ENCODE measurements at regions not wholly inside any gene's neighbourhood (a gene's known extent, or its start where the extent isn't known, plus 50 kb on each side); places are given as distances from the start of the nearest gene placed in this dataset.
"Not testable (repeated sequence)": the region's sequence is repeated elsewhere in the genome, so short reads cannot be mapped to it uniquely, and the experiment has no call there.

GRCh38 chr3:104437891-104438290 lies 928.8 kb upstream of the ALCAM start:
- no peak overlapping the region for H3K4me3 Mint-ChIP-seq
- no peak for DNase-seq
- intact Hi-C loops (cut with micrococcal nuclease) = no loop called here
- H3K27me3 Mint-ChIP-seq = peaks cover 0 to 4% of the 10 kb centered on the region in 2 donors
- no peak overlapping the region for H3K27ac ChIP-seq (ENCODE audit: low read depth, low read length)
- POLR2A ChIA-PET (ENCODE audit: partially characterized antibody) = no interaction called here
- no peaks in the 10 kb centered on the region for H3K27me3 ChIP-seq (ENCODE audit: insufficient read depth, low read length)
- no peaks in the 10 kb centered on the region for H3K36me3 ChIP-seq (ENCODE audit: insufficient read depth, low read length)
- H3K4me1 Mint-ChIP-seq = no peaks in the 10 kb centered on the region
- no peaks in the 10 kb centered on the region for H3K4me1 ChIP-seq (ENCODE audit: insufficient read depth, low read length)
- no peak overlapping the region for H3K27ac Mint-ChIP-seq
- no peak overlapping the region for H3K4me3 ChIP-seq (ENCODE audit: low read length in 2 of 2)
- H3K36me3 Mint-ChIP-seq = no peaks in the 10 kb centered on the region
- CTCF ChIA-PET (ENCODE audit: partially characterized antibody) = no interaction called here
- no peaks in the 10 kb centered on the region for H3K9me3 ChIP-seq (ENCODE audit: control insufficient read depth in 1 of 2, low read length in 2 of 2)
- H3K9me3 Mint-ChIP-seq = peaks cover 0 to 3% (median 0%) of the 10 kb centered on the region in 8 donors

- Mint-ChIP-seq H3K4me1 (no peaks in the 10 kb centered on the region), H3K36me3 (no peaks in the 10 kb centered on the region), H3K9me3 (peaks cover 0 to 3% (median 0%) of the 10 kb centered on the region in 8 donors), H3K4me3 (no peak overlapping the region), H3K27me3 (peaks cover 0 to 4% of the 10 kb centered on the region in 2 donors), H3K27ac (no peak overlapping the region)
- Histone ChIP-seq H3K9me3 (ENCODE audit: control insufficient read depth in 1 of 2, low read length in 2 of 2) (no peaks in the 10 kb centered on the region), H3K4me1 (ENCODE audit: insufficient read depth, low read length) (no peaks in the 10 kb centered on the region), H3K4me3 (ENCODE audit: low read length in 2 of 2) (no peak overlapping the region), H3K27me3 (ENCODE audit: insufficient read depth, low read length) (no peaks in the 10 kb centered on the region), H3K36me3 (ENCODE audit: insufficient read depth, low read length) (no peaks in the 10 kb centered on the region), H3K27ac (ENCODE audit: low read depth, low read length) (no peak overlapping the region)
- ChIA-PET CTCF (ENCODE audit: partially characterized antibody) (no interaction called here), POLR2A (ENCODE audit: partially characterized antibody) (no interaction called here)
- intact Hi-C loops (cut with micrococcal nuclease) = no loop called here
- no peak for DNase-seq
Observed at GRCh38 chr3:104438706-104439105, 928.0 kb upstream of the ALCAM start.

GRCh38 chr3:104445252-104445919 lies 921.3 kb upstream of the ALCAM start:
- intact Hi-C loops (cut with micrococcal nuclease); H3K4me1 Mint-ChIP-seq; H3K36me3 ChIP-seq (ENCODE audit: insufficient read depth, low read length); H3K27ac Mint-ChIP-seq; H3K27me3 ChIP-seq (ENCODE audit: insufficient read depth, low read length); H3K9me3 ChIP-seq (ENCODE audit: control insufficient read depth in 1 of 2, low read length in 2 of 2); DNase-seq; CTCF ChIA-PET (ENCODE audit: partially characterized antibody); H3K36me3 Mint-ChIP-seq; H3K9me3 Mint-ChIP-seq; H3K27me3 Mint-ChIP-seq; POLR2A ChIA-PET (ENCODE audit: partially characterized antibody); H3K4me1 ChIP-seq (ENCODE audit: insufficient read depth, low read length); H3K27ac ChIP-seq (ENCODE audit: low read depth, low read length); H3K4me3 ChIP-seq (ENCODE audit: low read length in 2 of 2); H3K4me3 Mint-ChIP-seq: not testable (repeated sequence)

GRCh38 chr3:104447681-104448080 lies 919.0 kb upstream of the ALCAM start:
- H3K9me3 ChIP-seq (ENCODE audit: control insufficient read depth in 1 of 2, low read length in 2 of 2) = no peaks in the 10 kb centered on the region
- intact Hi-C loops (cut with micrococcal nuclease) = no loop called here
- peaks cover 0 to 2% (median 0%) of the 10 kb centered on the region in 8 donors for H3K9me3 Mint-ChIP-seq
- H3K4me3 ChIP-seq (ENCODE audit: low read length in 2 of 2) = no peak overlapping the region
- DNase-seq = no peak
- H3K27ac Mint-ChIP-seq = no peak overlapping the region
- ChIA-PET POLR2A (ENCODE audit: partially characterized antibody) (no interaction called here), CTCF (ENCODE audit: partially characterized antibody) (no interaction called here)
- H3K27ac ChIP-seq (ENCODE audit: low read depth, low read length) = no peak overlapping the region
- H3K36me3 Mint-ChIP-seq = no peaks in the 10 kb centered on the region
- no peak overlapping the region for H3K4me3 Mint-ChIP-seq
- H3K27me3 ChIP-seq (ENCODE audit: insufficient read depth, low read length) = no peaks in the 10 kb centered on the region
- H3K4me1 ChIP-seq (ENCODE audit: insufficient read depth, low read length) = no peaks in the 10 kb centered on the region
- no peaks in the 10 kb centered on the region for H3K36me3 ChIP-seq (ENCODE audit: insufficient read depth, low read length)
- peaks cover 0 to 2% of the 10 kb centered on the region in 2 donors for H3K27me3 Mint-ChIP-seq
- H3K4me1 Mint-ChIP-seq = no peaks in the 10 kb centered on the region

- Mint-ChIP-seq H3K4me3 (no peak overlapping the region), H3K27ac (no peak overlapping the region), H3K9me3 (peaks cover 0 to 2% (median 0%) of the 10 kb centered on the region in 8 donors), H3K27me3 (no peaks in the 10 kb centered on the region), H3K4me1 (no peaks in the 10 kb centered on the region), H3K36me3 (no peaks in the 10 kb centered on the region)
- Histone ChIP-seq H3K4me3 (ENCODE audit: low read length in 2 of 2) (no peak overlapping the region), H3K27ac (ENCODE audit: low read depth, low read length) (no peak overlapping the region), H3K4me1 (ENCODE audit: insufficient read depth, low read length) (no peaks in the 10 kb centered on the region), H3K27me3 (ENCODE audit: insufficient read depth, low read length) (no peaks in the 10 kb centered on the region), H3K36me3 (ENCODE audit: insufficient read depth, low read length) (no peaks in the 10 kb centered on the region), H3K9me3 (ENCODE audit: control insufficient read depth in 1 of 2, low read length in 2 of 2) (no peaks in the 10 kb centered on the region)
- ChIA-PET CTCF (ENCODE audit: partially characterized antibody) (interaction anchor here (0.6 kb wide), 1 partner anchor 18 kb away, joined by 3 read pairs; no protein-coding TSS in a partner anchor), POLR2A (ENCODE audit: partially characterized antibody) (no interaction called here)
- DNase-seq = no peak
- intact Hi-C loops (cut with micrococcal nuclease) = no loop called here
Observed at GRCh38 chr3:104452697-104453096, 914.0 kb upstream of the ALCAM start.

- POLR2A ChIA-PET (ENCODE audit: partially characterized antibody) = no interaction called here
- H3K27ac Mint-ChIP-seq = no peak overlapping the region
- no peaks in the 10 kb centered on the region for H3K36me3 ChIP-seq (ENCODE audit: insufficient read depth, low read length)
- CTCF ChIA-PET (ENCODE audit: partially characterized antibody) = no interaction called here
- no peak for DNase-seq
- no peaks in the 10 kb centered on the region for H3K27me3 ChIP-seq (ENCODE audit: insufficient read depth, low read length)
- H3K4me3 ChIP-seq (ENCODE audit: low read length in 2 of 2) = no peak overlapping the region
- no peaks in the 10 kb centered on the region for H3K4me1 Mint-ChIP-seq
- no peaks in the 10 kb centered on the region for H3K27me3 Mint-ChIP-seq
- no peak overlapping the region for H3K4me3 Mint-ChIP-seq
- no peaks in the 10 kb centered on the region for H3K4me1 ChIP-seq (ENCODE audit: insufficient read depth, low read length)
- H3K9me3 ChIP-seq (ENCODE audit: control insufficient read depth in 1 of 2, low read length in 2 of 2) = no peaks in the 10 kb centered on the region
- no peak overlapping the region for H3K27ac ChIP-seq (ENCODE audit: low read depth, low read length)
- no peaks in the 10 kb centered on the region for H3K36me3 Mint-ChIP-seq
- intact Hi-C loops (cut with micrococcal nuclease) = no loop called here
- no peaks in the 10 kb centered on the region for H3K9me3 Mint-ChIP-seq
Observed at GRCh38 chr3:104458657-104459056, 908.1 kb upstream of the ALCAM start.

GRCh38 chr3:104460477-104461406 lies 906.0 kb upstream of the ALCAM start:
- Histone ChIP-seq H3K4me3 (ENCODE audit: low read length in 2 of 2) (no peak overlapping the region), H3K27ac (ENCODE audit: low read depth, low read length) (no peak overlapping the region), H3K27me3 (ENCODE audit: insufficient read depth, low read length) (no peaks in the 10 kb centered on the region), H3K4me1 (ENCODE audit: insufficient read depth, low read length) (no peaks in the 10 kb centered on the region), H3K9me3 (ENCODE audit: control insufficient read depth in 1 of 2, low read length in 2 of 2) (no peaks in the 10 kb centered on the region), H3K36me3 (ENCODE audit: insufficient read depth, low read length) (no peaks in the 10 kb centered on the region)
- Mint-ChIP-seq H3K36me3 (no peaks in the 10 kb centered on the region), H3K4me1 (no peaks in the 10 kb centered on the region), H3K4me3 (no peak overlapping the region), H3K27ac (no peak overlapping the region), H3K9me3 (peaks cover 0 to 2% (median 0%) of the 10 kb centered on the region in 8 donors), H3K27me3 (peaks cover 0 to 3% of the 10 kb centered on the region in 2 donors)
- intact Hi-C loops (cut with micrococcal nuclease) = no loop called here
- no peak for DNase-seq
- ChIA-PET POLR2A (ENCODE audit: partially characterized antibody) (no interaction called here), CTCF (ENCODE audit: partially characterized antibody) (no interaction called here)
